Activated T-cell treated with anti-CD3 and anti-CD28 coated beads, Interleukin-2, amount 50 U/mL, for 72 hours (primary cell): ENCODE measurements at regions not wholly inside any gene's neighbourhood (a gene's known extent, or its start where the extent isn't known, plus 50 kb on each side); places are given as distances from the start of the nearest gene placed in this dataset.

ENCODE experiments used
- ATAC-seq, 2 donors: fragments of 150-1000 bp; cut with Tn5 transposase; replicated peaks in 1 of 2; 2 replicates each; pipeline ENCODE4 v1.10.0; 2021; ENCODE audit warnings: moderate library complexity in 2 of 2, mild to moderate bottlenecking in 1 of 2
- DNase-seq, 2 donors: peaks; one replicate each; pipeline ENCODE4 v3.0.0; 2021 to 2022; ENCODE audit warnings: mixed read lengths in 1 of 2
- H3K27ac Mint-ChIP-seq: one replicate; pipeline ENCODE4 v1.8.0; 2022; ENCODE audit warnings: mild to moderate bottlenecking, moderate library complexity, mixed read lengths
- H3K27me3 Mint-ChIP-seq: one replicate; pipeline ENCODE4 v1.8.0; 2022; ENCODE audit warnings: low read depth, mixed read lengths
- H3K36me3 Mint-ChIP-seq, 2 donors: one replicate each; pipeline ENCODE4 v1.8.0; 2022; ENCODE audit warnings: mixed read lengths in 2 of 2, mild to moderate bottlenecking in 1 of 2; ENCODE audit not compliant: insufficient read depth in 2 of 2
- H3K4me1 Mint-ChIP-seq: one replicate; pipeline ENCODE4 v1.8.0; 2022; ENCODE audit warnings: low read depth, mixed read lengths
- H3K4me3 Mint-ChIP-seq, 2 donors: one replicate each; pipeline ENCODE4 v1.8.0; 2022; ENCODE audit warnings: mild to moderate bottlenecking in 2 of 2, mixed read lengths in 2 of 2, moderate library complexity in 2 of 2
- H3K9me3 Mint-ChIP-seq, 2 donors: one replicate each; pipeline ENCODE4 v1.8.0; 2022; ENCODE audit warnings: mixed read lengths in 2 of 2

GRCh38 chr5:114184006-114184405 lies 177.9 kb upstream of the KCNN2 start:
- DNase-seq (no peak), ATAC-seq (no peak)
- H3K36me3 Mint-ChIP-seq = no peaks in the 10 kb centered on the region
- no peak overlapping the region for H3K27ac Mint-ChIP-seq
- H3K4me3 Mint-ChIP-seq = no peak overlapping the region
- no peaks in the 10 kb centered on the region for H3K9me3 Mint-ChIP-seq
- H3K4me1 Mint-ChIP-seq = no peaks in the 10 kb centered on the region
- H3K27me3 Mint-ChIP-seq = no peaks in the 10 kb centered on the region

DNA sequence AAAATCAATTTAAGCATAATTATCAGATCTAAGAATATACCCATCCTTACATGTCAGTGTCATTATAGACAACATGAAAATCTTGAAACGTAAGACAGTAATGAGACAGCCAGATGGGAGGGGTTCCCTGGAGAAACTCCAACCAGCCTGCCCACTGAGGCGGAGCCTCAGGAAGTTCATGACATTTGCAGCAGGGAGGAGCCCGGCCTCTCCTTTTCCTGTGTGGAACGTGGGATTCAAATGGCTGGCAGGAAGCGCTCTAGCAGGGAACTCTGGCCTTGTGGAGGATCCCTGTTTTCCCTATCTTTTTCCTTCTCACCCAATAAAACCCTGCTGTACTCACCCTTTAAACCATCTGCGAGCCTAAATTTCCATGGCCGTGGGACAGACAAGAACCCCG lies 176.6 kb upstream of the KCNN2 start:
- H3K36me3 Mint-ChIP-seq = no peaks in the 10 kb centered on the region
- H3K4me3 Mint-ChIP-seq = no peak overlapping the region
- H3K9me3 Mint-ChIP-seq = no peaks in the 10 kb centered on the region
- ATAC-seq (no peak), DNase-seq (no peak)
- H3K4me1 Mint-ChIP-seq = no peaks in the 10 kb centered on the region
- no peak overlapping the region for H3K27ac Mint-ChIP-seq
- no peaks in the 10 kb centered on the region for H3K27me3 Mint-ChIP-seq

GRCh38 chr5:114191441-114191840 lies 170.4 kb upstream of the KCNN2 start:
- Mint-ChIP-seq H3K4me1 (no peaks in the 10 kb centered on the region), H3K4me3 (no peak overlapping the region), H3K27me3 (no peaks in the 10 kb centered on the region), H3K9me3 (peaks cover 2 to 7% of the 10 kb centered on the region in 2 donors), H3K27ac (no peak overlapping the region), H3K36me3 (no peaks in the 10 kb centered on the region)
- ATAC-seq (no peak), DNase-seq (no peak)

DNA sequence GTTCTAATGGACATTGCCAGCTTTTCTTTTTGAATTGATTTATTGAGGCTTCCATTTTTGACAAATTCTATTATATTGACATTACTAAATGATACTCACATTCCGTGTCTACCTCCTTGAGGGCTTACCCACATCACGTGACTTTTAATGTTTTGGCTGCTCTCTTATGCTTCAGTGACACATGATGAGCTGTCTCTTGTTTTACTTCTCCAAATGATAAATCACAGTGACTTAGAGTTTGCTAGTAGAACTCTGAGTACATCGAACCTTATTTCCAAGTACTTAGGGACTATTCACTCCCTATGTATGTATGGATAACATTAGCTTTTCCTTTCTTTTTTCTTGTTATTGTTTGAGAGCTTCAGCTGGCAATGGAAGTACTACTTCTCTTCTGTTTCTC lies 169.8 kb upstream of the KCNN2 start:
- H3K36me3 Mint-ChIP-seq = no peaks in the 10 kb centered on the region
- DNase-seq (no peak), ATAC-seq (no peak)
- no peaks in the 10 kb centered on the region for H3K27me3 Mint-ChIP-seq
- no peaks in the 10 kb centered on the region for H3K4me1 Mint-ChIP-seq
- H3K4me3 Mint-ChIP-seq = no peak overlapping the region
- no peak overlapping the region for H3K27ac Mint-ChIP-seq
- H3K9me3 Mint-ChIP-seq = peaks cover 4 to 7% of the 10 kb centered on the region in 2 donors

GRCh38 chr5:114201332-114201731 lies 160.5 kb upstream of the KCNN2 start:
- Mint-ChIP-seq H3K4me1 (no peaks in the 10 kb centered on the region), H3K4me3 (no peak overlapping the region), H3K36me3 (peaks cover 0 to 3% of the 10 kb centered on the region in 2 donors), H3K9me3 (peaks cover 5 to 11% of the 10 kb centered on the region in 2 donors), H3K27me3 (no peaks in the 10 kb centered on the region), H3K27ac (no peak overlapping the region)
- ATAC-seq (no peak), DNase-seq (no peak)

DNA sequence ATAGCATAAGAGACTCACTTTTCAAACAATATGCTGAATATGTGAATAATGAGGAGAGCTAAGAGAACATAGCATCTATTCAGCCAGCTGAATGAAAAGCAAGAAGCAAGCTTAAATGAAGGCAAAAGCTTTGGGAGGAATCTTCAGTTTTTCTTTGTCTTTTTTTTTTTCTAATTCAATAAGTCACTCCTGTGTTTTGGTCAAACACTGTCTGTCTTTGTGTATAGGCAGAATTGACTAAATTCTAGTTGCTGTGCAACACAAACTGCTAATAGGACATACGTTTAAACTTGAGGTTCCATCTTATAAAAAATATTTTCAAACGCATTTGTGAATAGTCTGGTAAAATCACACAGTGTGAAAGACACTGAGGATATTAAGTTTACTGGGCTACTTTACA lies 156.9 kb upstream of the KCNN2 start:
- no peak for DNase-seq
- Mint-ChIP-seq H3K9me3 (peaks cover 9 to 10% of the 10 kb centered on the region in 2 donors), H3K4me1 (no peaks in the 10 kb centered on the region), H3K4me3 (no peak overlapping the region), H3K36me3 (peaks cover 0 to 3% of the 10 kb centered on the region in 2 donors), H3K27ac (no peak overlapping the region), H3K27me3 (no peaks in the 10 kb centered on the region)
- ATAC-seq = no peak

DNA sequence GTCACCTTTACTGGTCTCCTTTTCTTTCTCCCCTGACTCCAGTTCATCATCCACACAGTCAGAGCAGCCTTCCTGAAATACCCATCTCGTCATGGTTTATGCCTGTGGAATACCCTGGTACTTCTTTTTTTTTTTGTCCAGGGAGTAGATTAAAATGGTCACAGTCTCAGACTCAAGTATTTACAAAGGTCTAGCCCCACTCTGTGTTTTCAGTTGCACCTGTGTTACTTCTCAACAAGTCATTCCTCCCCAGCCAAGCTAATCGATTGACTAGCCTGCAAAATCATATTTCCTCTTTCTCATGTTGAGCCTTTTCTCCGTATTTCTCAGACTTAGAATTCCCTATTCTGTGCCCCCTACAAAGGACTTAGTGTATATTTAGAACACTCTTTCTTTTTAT lies 155.2 kb upstream of the KCNN2 start:
- peaks cover 2 to 8% of the 10 kb centered on the region in 2 donors for H3K9me3 Mint-ChIP-seq
- no peak overlapping the region for H3K4me3 Mint-ChIP-seq
- no peak for ATAC-seq
- H3K27me3 Mint-ChIP-seq = no peaks in the 10 kb centered on the region
- no peak for DNase-seq
- H3K4me1 Mint-ChIP-seq = no peaks in the 10 kb centered on the region
- H3K27ac Mint-ChIP-seq = no peak overlapping the region
- H3K36me3 Mint-ChIP-seq = no peaks in the 10 kb centered on the region

GRCh38 chr5:114207615-114208014 lies 154.3 kb upstream of the KCNN2 start:
- no peaks in the 10 kb centered on the region for H3K36me3 Mint-ChIP-seq
- peaks cover 2 to 9% of the 10 kb centered on the region in 2 donors for H3K9me3 Mint-ChIP-seq

GRCh38 chr5:114208120-114208519 lies 153.8 kb upstream of the KCNN2 start:
- Mint-ChIP-seq H3K9me3 (peaks cover 4 to 9% of the 10 kb centered on the region in 2 donors), H3K4me3 (no peak overlapping the region), H3K27me3 (no peaks in the 10 kb centered on the region), H3K4me1 (no peaks in the 10 kb centered on the region), H3K27ac (no peak overlapping the region), H3K36me3 (no peaks in the 10 kb centered on the region)
- DNase-seq (no peak), ATAC-seq (no peak)

More at GRCh38 chr5:114207615-114208014, 154.3 kb upstream of the KCNN2 start:
- H3K27me3 Mint-ChIP-seq = no peaks in the 10 kb centered on the region
- H3K27ac Mint-ChIP-seq = no peak overlapping the region
- DNase-seq (no peak), ATAC-seq (no peak)
- no peak overlapping the region for H3K4me3 Mint-ChIP-seq
- H3K4me1 Mint-ChIP-seq = no peaks in the 10 kb centered on the region

DNA sequence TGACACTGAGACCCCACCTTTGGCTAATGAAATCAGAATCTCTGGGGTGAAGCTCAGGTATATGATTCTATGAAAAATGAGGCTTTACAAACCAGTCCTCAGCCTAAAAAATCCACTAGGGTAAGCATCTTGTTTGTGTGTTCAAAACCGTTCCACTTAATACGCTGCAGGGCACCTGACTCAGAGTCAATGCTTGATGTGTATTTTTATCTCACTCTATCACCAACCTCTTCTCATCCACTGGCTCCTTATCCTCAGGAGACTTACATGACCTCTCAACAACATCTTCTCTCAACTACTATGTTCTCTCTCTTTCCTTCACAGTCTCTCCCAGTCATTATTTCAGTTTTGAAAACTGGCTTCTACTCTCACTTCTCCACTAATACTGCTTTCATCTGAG lies 153.3 kb upstream of the KCNN2 start:
- no peaks in the 10 kb centered on the region for H3K4me1 Mint-ChIP-seq

DNA sequence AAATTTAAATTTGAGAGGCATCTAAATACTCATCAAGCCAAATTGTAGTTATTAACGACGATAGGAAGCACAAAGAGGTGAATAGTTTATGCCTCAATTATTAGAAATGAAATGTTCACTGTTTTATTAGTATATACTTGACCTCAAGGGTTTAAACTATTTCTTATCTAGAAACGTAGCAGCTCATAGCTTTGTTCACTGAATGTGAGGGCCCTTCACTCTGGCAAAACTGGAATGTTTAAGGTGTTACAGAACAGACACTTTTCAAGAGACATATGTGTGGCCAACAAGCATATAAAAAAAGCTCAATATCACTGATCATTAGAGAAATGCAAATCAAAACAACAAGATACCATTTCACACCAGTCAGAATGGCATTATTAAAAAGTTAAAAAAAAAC lies 151.2 kb upstream of the KCNN2 start:
- Mint-ChIP-seq H3K4me3 (no peak overlapping the region), H3K27me3 (no peaks in the 10 kb centered on the region), H3K36me3 (no peaks in the 10 kb centered on the region), H3K4me1 (no peaks in the 10 kb centered on the region), H3K27ac (no peak overlapping the region), H3K9me3 (peaks cover 4 to 9% of the 10 kb centered on the region in 2 donors)
- DNase-seq (no peak), ATAC-seq (no peak)

More for the DNA sequence above, 153.3 kb upstream of the KCNN2 start:
- Mint-ChIP-seq H3K9me3 (peaks cover 4 to 9% of the 10 kb centered on the region in 2 donors), H3K27me3 (no peaks in the 10 kb centered on the region), H3K36me3 (no peaks in the 10 kb centered on the region), H3K4me3 (no peak overlapping the region), H3K27ac (no peak overlapping the region)
- no peak for ATAC-seq
- DNase-seq = no peak

DNA sequence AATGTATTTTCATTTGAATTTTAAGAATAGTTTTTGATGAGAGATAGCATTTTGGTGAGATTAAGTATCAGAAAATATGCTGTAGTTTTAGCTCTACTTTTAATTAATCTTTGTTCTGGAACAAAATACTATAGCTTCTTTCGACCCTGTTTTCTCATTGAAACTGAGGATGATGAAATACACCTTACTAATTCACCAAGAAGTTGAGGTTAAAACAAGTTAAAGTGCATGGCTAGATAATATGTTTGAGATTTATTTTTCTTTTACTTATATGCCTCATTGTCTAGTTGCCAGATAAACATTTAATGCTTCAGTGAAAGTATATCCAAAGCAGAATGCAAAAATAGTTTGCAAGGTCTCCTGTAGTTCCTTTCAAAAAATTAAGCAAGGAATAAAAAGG lies 140.1 kb upstream of the KCNN2 start:
- no peak overlapping the region for H3K27ac Mint-ChIP-seq
- H3K4me3 Mint-ChIP-seq = no peak overlapping the region
- no peaks in the 10 kb centered on the region for H3K4me1 Mint-ChIP-seq
- H3K27me3 Mint-ChIP-seq = no peaks in the 10 kb centered on the region
- DNase-seq (no peak), ATAC-seq (no peak)
- H3K9me3 Mint-ChIP-seq = peaks cover 0 to 9% of the 10 kb centered on the region in 2 donors
- no peaks in the 10 kb centered on the region for H3K36me3 Mint-ChIP-seq

DNA sequence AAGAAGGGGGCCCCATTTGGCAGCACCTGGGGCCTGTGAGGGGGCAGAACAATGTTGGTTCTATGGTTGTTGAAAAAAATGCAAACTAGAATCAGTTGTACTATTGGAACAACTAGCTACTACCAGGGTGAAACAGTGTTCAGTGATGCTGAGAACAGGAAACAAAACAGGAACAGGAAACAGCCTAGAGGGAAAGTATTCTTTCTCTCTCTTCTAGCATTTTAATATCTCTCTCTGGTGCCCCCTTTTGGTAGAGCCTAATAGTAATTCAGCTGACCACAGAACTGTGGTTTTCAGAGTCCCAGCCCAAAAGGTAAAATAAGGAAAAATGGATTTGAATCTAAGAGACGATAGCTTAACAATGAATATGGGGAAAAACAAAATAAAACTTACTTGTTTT lies 138.0 kb upstream of the KCNN2 start:
- no peaks in the 10 kb centered on the region for H3K27me3 Mint-ChIP-seq
- H3K36me3 Mint-ChIP-seq = no peaks in the 10 kb centered on the region
- H3K27ac Mint-ChIP-seq = no peak overlapping the region
- peaks cover 0 to 1% of the 10 kb centered on the region in 2 donors for H3K9me3 Mint-ChIP-seq
- no peaks in the 10 kb centered on the region for H3K4me1 Mint-ChIP-seq
- DNase-seq (no peak), ATAC-seq (no peak)
- H3K4me3 Mint-ChIP-seq = no peak overlapping the region

DNA sequence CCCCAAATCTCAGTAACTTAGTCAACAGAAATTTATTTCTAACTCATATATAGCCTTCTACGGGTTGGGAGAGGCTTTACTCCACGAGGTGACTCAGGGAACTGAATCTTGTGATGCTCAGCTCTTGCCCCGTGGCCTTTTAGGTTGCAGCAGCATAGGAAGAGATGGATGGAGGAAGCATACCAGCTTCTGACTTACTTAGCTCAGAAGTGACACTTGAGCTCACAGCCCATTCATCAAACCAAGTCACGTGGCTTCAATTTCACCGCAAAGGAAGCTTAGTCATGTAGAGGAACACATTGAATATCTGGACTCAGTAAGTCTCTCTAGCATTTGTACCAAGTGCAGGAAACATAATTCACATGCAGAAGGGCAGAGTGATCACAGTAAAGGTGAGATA lies 124.1 kb upstream of the KCNN2 start:
- Mint-ChIP-seq H3K36me3 (peaks cover 0 to 2% of the 10 kb centered on the region in 2 donors), H3K27ac (no peak overlapping the region), H3K27me3 (no peaks in the 10 kb centered on the region), H3K4me3 (no peak overlapping the region), H3K4me1 (no peaks in the 10 kb centered on the region), H3K9me3 (peaks cover 3 to 5% of the 10 kb centered on the region in 2 donors)
- ATAC-seq = no peak
- DNase-seq = no peak
